NCI-H1694 treated with DMSO at 0.1 percent for 48 hours (cell line): ENCODE measurements at regions not wholly inside any gene's neighbourhood (a gene's known extent, or its start where the extent isn't known, plus 50 kb on each side); places are given as distances from the start of the nearest gene placed in this dataset.

Experiments used
- DNase-seq: peaks from one replicate; lab custom pipeline; 2025; lab: John Stamatoyannopoulos, UW

DNA sequence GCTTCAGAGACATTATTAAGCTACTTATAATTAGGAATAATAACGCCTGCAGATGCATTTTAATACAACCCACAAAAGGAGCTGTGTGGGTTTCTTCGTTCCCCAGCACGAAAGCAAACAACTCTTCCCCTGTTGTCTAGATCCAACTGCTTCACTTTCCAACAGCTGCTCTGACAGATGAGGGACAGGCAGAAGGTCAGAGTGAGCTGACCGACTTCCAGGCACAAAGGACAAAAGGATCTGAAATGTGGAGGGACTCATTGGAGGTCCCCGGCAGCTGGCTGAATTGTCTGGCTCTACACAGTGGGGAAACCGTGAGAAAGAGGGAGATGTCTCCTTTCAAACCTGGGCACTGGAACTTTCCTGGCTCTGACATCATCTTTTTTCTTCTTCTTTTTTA lies 79.1 kb upstream of the ALDH1B1 start:
- no peak for DNase-seq

DNA sequence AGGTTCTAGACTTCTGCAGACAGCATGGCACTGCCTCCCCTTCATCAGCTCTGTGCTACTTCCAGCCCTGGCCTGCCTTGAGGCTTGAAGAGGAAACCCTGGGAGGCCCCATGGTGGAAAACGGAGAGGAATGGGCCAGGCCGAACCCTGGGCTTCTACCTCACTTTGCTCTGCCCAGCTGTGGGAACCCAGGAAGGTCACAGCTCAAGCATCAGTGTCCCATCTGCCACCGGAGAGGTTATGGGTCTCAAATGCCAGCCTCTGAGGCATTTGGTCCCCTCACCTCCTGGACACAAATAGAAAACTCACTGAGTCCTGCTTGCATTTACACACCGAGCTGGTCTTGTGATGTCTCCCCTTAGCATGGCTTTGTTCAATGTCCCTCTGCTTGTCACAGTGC lies 80.1 kb upstream of the ALDH1B1 start:
- DNase-seq, result no peak

DNA sequence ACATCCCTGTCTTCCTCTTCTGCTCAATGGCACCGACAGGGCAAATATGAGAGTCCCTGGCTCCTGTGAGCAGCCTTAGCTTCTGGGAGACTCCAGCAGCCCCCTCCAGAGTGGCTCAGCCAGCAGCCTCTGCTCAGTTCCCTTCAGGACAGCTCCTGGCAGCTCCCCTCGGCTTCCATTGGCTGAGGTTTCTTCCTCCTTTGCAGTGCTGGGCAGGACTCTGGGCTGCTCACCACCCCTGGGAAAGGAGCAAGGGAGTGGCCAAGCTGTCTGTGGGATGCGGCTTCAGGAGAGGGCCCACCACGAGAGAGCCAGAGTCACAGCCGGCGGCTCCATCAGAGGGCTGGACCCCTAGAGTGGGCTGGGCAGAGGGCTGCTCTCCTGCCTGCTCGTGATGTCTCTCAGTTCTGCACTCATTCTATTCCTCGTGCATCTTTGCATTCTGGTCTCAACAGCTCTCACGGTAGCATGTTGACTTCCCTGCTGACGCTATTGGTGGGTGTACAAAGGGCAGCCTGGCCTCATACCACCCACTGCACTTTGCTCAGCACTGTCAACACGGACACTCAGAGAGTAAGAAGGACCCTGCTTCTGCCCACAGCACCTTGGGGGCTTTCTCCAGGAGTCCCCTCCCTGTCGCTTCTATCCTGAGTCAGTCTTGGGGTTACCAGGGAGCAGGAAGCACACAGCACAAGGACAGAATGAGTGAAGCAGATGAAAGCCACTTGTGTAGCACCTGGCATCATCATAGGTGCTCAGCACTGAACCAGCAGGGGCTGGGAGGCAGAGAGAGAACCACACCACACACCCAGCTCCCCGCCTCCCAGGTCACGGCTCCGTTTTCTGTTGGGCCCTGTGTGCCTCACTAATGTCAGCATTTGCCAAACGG lies 80.9 kb upstream of the ALDH1B1 start:
- peak; percentile 56 for DNase-seq

DNA sequence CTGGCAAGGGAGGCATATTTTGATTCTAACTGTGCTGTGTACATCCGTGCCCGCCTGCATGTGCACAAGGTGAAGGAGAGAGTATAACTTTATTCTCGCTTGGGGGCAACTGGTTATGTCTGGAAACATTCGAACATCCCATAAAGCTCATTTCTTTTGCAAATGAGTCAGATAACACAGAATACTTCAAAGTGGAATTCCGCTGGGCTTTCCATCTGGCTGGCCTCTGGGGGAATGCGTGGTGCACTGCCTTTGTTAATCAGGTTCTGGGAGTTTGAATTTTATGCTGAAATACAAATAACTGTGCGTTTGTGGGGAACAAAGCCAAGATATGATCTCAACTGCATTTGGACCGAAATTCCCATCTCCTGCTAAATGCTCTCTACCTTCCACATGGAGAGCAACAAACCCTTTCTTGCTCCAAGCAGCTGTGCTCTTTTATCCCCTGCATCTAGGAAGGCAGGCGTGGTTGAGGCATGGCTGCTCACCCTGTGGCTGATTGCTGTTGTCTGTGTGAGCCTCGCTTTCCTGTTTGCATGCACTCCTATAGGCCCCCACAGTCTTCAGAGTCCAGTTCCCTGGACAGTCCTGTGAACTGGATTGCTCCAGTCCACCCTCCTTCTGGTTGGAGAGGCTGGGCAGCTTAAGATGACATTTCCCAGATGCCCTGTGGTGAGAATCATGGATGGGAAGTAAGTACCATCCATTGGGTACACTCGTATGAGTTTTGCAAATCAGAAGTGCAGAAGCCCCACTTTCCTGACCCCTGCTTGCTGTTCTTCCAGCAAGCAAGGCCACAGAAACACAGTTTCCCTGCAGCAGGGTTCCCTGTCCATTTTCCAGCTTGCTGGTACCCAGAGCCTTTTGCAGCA lies 82.9 kb upstream of the ALDH1B1 start:
- peak; percentile 76 for DNase-seq

DNA sequence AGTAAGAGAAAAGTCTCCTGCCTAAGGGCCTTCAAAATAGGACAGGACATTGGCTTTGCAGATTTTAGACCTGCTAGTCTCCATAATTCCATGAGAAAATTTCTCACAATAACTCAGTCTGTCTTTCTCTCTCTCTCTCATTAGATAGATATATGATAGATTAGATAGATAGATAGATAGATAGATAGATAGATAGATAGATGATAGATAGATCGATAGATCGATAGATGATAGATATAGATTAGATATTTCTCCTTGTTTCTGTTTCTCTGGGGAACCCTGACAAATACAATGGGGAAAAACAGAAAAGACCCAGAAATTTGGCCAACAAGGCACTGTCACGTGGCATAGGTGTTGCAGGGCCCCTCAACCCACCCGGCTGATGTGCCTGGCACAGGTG lies 84.4 kb upstream of the ALDH1B1 start:
- DNase-seq, result no peak

DNA sequence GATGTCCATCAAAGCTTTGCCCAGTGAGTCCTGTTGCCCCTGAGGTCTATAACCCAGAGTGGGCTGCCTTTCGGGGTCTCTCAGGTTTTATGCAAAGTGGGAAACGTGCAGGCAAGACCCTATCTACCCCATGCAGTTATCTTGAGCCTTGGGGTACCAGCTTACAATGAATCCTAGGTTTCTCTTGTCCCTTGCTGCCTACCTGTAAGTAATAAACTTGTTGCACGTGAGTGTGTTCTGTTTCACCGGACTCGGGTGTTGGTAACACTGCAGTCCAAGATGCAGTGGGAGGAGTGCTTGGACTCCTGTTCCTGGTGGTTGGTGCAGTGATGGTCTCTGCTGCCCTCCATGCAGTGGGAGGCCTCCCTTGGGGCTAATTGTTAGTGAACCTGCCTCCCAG lies 85.6 kb upstream of the ALDH1B1 start:
- no peak for DNase-seq

DNA sequence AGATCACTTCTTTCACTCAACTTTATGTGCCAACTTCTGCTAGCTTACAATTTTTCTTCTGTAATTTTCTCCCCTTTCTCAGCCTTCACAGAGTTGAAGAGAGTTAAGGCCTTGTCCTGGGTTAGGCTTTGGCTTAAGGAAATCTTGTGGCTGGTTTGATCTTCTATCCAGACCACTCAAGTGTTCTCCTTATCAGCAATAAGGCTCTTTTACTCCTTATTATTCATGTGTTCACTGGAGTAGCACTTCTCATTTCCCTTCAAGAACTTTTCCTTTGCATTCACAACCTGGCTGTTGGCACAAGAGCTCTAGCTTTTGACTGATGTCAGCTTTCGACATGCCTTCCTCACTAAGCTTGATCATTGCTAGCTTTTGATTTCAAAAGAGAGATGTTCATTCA lies 86.9 kb upstream of the ALDH1B1 start:
- DNase-seq, result no peak

DNA sequence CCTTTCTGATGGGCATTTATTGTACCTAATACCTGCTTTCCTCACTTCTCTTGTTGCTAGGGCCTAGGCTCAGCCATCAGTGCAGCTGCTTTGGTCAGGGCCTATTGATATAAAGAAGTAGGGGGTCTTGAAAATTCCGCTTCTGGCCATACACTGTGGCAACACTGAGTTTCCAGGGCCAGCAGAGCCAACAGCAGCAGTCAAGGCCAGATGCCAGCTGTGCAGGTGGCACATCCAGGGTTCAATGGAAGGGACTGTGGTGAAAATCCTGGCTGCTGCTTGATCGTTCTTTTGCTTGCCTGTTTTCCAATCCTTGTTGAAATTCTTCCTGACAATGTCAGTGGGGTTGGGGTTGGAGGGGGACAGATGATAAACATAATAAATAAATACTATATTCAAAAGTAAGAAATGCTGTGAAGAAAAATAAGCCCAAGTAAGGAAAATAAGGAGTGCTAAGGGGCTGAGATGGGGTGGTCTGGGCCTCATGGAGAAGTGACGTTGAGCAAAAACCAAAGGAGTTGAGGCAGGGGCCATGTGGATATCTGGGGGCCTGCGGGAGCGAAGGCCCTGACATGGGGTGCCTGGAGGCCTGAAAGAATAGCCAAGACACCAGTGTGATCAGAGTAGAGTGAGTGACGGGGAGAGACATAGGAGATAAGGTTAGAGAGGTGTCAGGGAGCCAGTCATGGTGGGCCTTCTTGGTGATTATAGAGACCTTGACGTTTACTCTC lies 91.0 kb upstream of the ALDH1B1 start:
- no peak for DNase-seq

DNA sequence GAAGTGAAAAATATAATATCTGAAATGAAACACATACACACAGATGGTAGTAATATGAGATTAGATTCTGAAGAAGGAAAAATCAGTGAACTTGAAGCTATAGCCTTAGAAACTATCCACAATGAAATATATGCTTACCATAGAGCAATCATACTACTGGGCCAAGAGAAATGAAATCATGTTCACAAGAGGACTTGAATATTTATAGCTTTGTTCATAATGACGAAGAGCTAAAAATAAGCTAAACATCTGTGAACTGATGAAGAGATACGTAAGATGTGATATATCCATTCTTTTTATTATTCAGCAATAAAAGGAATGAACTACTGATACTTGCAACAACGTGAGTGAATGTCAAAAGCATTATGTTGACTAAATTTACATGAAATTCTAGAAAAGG lies 92.6 kb upstream of the ALDH1B1 start:
- no peak for DNase-seq

DNA sequence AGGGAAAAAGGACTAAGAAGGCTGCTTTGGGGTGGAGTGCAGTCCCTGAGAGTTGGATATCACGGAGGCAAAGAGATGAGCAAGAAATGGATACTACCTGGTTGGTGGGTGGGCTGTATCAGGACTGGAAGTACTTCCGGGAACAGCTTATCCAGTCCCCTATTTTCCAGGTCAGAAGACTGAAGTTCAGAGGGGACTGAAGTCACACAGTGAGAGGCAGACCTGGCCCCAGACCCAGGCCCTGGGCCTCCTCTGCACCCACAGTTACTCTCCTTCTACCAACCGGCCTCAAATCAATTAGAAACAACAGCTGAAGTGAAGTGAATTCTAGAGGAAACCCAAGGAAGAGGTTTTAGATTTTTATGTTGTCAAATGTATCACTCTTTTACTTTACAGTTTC lies 93.6 kb upstream of the ALDH1B1 start:
- DNase-seq, result no peak

DNA sequence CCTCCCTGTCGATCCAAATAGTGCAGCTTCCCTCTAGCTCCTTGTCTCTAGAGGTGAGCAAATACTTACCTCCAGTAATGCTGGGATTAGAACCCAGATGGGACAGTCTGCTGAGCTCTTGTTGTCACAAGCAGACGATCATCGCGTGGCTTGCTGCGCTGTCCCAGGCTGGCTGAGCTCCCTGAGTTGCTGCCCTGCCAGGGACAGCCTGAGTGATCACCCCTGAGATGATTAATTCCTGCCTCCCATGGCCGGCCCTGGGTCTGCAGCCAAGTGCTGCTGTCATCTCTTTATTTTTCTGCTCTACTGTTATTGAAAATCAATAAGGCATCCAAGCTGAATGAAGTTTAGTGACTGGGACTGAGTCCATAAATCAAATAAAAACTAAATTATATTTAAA lies 94.0 kb upstream of the ALDH1B1 start:
- DNase-seq, result no peak

DNA sequence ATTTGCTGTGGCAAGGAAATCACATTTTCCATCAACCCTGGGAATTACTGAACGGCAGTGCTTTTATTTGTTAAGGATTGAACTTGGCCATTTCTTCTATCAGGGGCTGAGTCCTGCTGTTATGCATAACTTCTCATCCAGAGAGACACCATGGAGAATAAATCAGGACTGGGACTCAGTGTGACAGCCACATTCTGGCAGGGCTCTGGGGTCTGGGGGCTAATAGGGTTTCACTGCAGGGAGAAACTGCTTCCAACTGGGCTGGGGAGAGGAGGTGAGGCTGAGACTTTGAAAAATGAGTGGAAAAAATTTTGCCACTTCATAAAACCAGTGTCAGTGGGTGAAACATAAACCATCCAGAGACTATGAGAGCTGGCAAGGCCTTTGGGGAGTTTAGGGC lies 95.7 kb upstream of the ALDH1B1 start:
- DNase-seq, result no peak

DNA sequence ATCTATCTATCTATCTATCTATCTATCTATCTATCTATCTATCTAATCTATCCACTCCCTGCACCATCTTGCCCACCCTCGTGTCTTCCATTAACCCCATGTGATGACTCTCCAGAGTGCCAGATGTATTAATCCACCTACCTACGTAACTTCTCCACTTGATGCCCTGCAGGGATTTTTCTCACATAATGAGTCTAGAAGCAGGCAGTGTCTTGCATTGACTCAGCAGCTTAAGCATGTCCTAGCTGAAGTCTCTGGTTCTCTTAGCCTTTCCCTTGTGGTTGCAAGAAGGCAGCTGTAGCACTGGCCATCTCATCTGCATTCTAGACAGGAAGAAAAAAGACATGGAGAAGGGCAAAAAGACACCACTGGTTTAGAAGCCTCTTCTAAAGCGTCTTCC lies 96.7 kb upstream of the ALDH1B1 start:
- DNase-seq, result no peak

DNA sequence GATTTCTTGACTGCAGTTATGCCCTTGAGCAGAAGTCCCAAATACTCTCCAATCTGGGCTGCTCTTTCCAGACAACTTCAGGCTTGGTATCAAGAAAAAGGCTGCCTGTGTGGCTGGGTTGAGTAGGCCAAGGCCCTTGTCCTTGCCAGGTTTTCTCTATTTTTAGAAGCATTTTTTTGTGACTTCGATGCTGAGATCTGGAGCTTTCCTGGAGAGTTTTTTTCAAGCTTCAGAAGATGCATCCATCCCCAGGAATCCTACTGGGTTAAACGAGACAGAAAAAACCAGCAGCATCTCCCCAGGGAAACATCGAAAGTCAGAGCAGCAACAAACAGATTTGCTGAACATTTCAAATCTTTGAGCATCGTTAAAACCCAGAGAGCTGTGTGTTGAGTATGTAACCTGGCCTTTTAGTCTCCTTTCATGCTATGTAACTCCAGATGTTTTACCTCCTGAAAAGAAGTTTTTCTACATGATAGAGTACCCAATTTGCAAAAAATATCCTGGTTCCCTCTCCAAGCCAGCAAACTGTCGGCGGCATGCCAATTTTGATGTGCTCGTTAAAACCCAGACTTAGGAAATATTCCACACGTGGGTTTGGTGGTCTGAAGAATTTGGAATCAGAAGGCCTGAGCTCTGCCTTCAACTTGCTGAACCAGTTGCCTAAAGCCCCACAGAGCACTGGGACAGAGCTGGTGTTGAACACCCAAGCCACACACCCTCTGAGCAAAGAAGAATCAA lies 98.1 kb upstream of the ALDH1B1 start:
- peak; percentile 48 for DNase-seq

DNA sequence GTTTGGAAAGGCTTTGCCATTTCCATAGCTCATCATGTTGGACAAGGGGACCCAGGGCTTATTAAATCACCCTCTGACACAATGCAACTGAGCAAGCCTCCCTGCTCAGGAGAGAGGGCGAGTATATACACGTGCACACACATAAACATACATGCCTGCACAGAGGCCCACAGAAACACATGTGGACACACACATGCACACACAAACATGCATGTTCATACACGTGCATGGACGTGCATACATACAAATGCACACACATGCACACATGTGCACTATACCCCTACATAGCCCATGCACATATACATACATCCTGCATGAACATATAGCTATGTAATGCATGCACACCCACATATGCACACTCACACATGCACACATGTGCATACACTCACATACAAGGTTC lies 99.5 kb upstream of the ALDH1B1 start:
- no peak for DNase-seq

DNA sequence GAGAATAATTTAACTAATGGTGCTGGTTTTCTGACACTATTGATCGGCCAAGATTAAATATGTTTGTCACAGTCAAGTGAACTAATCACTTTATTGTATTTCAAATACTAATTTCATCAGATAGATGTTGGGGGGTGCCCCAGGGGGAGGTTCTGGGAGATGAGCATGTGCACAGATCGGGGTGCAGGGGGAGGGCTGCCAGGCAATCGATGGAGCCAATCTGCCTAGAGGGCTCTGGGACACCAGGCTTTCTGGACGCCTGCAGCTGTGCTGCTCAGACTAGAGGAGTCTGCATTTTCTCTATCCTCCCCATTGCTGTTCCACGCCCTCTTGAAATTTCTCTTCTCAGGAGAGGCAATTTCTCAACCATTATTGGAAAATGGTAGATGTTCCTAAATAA lies 100.0 kb upstream of the ALDH1B1 start:
- no peak for DNase-seq

DNA sequence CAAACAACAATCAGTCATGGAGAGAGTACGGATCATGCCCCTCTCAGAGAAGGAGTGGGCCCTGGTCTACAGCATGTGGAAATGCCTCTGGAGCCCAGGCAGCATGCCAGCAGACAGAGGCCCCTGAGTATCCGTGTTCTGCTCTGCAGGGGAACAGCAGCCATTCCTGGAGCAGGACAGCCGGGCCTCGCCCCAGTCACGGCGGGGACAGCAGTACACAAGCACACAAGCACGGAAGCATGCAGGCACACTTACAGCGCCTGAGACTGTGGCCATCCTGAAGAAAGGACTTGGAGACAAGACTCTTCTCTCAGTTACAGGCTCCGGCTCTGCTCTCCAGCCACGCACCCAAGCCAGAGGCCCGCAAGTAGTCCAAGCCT lies 102.6 kb upstream of the ALDH1B1 start:
- no peak for DNase-seq

DNA sequence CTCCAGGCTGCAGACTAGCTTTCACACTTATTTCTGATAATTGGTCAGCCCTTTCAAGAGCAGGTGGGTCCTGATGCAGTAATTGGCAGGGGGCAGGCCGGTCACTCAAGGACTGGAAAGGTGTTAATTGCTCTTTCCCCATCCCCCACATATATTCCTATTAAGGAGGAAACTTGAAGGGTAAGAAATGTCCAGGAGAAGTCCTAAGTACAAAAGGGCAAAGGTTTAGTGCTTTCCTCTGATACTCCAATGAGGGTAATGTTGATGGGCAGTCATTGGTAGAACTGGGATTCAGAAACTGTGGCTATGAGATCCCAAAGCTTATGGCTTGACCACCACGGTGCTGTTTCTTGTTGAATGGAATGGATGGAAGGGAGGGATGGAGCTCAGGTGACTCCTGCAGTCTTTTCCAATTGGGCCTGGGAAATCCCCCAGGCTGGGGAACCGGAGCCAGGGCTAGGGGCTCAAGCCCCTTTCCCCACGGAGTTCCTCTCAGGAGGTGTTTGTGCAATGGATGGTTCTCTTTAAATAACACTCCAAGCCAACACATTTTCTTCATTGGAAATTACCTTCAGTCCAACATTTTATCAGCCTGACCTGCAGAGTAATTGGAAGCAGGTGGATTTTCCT lies 103.2 kb upstream of the ALDH1B1 start:
- no peak for DNase-seq

DNA sequence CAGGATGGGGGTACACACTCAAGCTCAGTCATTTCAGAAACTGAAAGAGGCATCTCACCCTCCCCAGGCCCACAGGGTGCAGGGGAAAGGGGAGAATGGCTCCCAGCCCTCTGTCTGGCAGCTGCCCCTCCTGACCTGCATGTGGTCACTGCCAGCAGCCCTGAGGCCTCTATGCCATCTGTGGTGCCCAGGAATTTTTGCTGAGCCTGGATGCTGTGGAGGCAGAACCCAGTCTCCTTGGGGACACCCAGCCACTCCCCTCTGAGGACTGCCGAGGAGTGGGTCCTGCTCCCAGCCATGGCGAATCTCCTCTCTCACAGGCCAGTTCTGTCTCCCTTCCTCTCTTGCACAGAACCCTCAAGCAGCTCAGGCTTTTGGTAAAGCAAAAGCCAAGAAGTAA lies 104.0 kb upstream of the ALDH1B1 start:
- no peak for DNase-seq

DNA sequence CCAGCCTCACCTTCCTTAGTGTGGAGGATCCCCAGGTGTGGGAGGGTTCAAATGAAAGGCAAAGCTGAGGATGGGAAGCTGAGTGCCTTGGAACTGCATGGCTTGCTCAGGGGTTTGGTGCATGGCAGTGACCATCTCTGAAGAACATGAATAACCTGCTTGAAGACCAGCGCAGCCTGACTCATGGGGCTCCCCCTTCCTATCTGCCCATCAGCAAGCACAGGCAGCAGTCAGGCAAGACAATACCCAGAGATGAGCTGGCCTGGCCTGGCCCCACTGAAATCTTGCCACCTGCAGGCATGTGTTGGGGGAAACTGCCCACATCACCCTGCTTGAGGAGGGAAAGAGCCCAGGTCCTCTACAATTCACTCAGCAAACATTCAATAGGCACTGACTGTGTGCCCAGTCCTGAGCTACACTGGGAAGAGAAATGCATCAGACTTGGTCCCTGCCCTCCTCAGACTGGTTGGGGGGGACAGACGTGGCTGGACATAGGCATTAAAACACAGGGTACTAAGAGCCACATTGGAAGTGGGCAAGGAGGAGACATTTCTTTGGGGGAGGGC lies 105.0 kb upstream of the ALDH1B1 start:
- no peak for DNase-seq

DNA sequence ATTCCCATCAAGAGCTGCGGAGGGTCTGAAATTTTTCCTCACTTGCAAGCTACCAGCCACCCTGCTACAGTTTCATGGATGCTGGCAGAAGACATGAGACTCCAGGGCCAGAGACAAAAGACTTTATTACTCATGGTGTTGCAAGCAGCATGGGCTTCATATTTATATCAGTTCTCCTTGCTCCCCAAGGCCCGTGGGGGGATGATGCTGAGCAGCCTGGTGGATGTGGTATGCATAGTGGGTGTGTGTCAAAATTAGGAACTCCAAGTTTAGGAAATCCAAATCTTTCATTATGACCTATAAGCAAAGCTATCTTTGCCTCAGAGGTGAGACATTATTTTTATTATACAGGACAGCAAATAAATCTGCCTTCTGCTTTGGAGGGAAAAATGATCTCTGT lies 105.7 kb upstream of the ALDH1B1 start:
- no peak for DNase-seq
